ENCODE measurements at regions not wholly inside any gene's neighbourhood (a gene's known extent, or its start where the extent isn't known, plus 50 kb on each side); places are given as distances from the start of the nearest gene placed in this dataset.

- no peak for TF ChIP-seq CTCF (conservative IDR thresholded peaks at IDR 0.05 in 1 of 2, IDR thresholded peaks at IDR 0.05 in 1 of 2; ENCODE audit: extremely low read depth in 1 of 2, insufficient read depth in 1 of 2, low read depth in 1 of 2, low read length in 2 of 2)
- TF ChIP-seq EZH2 (IDR thresholded peaks at IDR 0.05; ENCODE audit: borderline replicate concordance, low read length), result no peak
These were observed 557.0 kb downstream of the FGF9 start for GRCh38 chr13:22227895-22228294.

Measured in mammary epithelial cell (primary cell).